ENCODE measurements at regions not wholly inside any gene's neighbourhood (a gene's known extent, or its start where the extent isn't known, plus 50 kb on each side); places are given as distances from the start of the nearest gene placed in this dataset.

- no peak overlapping the region for H3K9ac ChIP-seq (ENCODE audit: low read depth in 2 of 2, low read length in 2 of 2)
- H3K36me3 ChIP-seq = no peaks in the 10 kb centered on the region
- H3K9me3 ChIP-seq = no peaks in the 10 kb centered on the region
- H3K4me3 ChIP-seq = no peak overlapping the region
- intact Hi-C loops (cut with DNase I) = no loop called here
- TF ChIP-seq, protein P1, sequence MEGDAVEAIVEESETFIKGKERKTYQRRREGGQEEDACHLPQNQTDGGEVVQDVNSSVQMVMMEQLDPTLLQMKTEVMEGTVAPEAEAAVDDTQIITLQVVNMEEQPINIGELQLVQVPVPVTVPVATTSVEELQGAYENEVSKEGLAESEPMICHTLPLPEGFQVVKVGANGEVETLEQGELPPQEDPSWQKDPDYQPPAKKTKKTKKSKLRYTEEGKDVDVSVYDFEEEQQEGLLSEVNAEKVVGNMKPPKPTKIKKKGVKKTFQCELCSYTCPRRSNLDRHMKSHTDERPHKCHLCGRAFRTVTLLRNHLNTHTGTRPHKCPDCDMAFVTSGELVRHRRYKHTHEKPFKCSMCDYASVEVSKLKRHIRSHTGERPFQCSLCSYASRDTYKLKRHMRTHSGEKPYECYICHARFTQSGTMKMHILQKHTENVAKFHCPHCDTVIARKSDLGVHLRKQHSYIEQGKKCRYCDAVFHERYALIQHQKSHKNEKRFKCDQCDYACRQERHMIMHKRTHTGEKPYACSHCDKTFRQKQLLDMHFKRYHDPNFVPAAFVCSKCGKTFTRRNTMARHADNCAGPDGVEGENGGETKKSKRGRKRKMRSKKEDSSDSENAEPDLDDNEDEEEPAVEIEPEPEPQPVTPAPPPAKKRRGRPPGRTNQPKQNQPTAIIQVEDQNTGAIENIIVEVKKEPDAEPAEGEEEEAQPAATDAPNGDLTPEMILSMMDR (IDR thresholded peaks at IDR 0.05) = no peak
- no peak overlapping the region for H3K27ac ChIP-seq
- H3K27me3 ChIP-seq = no peaks in the 10 kb centered on the region
- DNase-seq = no peak
- no peaks in the 10 kb centered on the region for H3K4me1 ChIP-seq
These were observed 241.9 kb downstream of the GLRX3 start for GRCh38 chr10:130377986-130378540.

GRCh38 chr10:130378556-130379400 lies 242.6 kb downstream of the GLRX3 start:
- H3K9ac ChIP-seq (ENCODE audit: low read depth in 2 of 2, low read length in 2 of 2) = no peak overlapping the region
- H3K4me3 ChIP-seq = no peak overlapping the region
- H3K27me3 ChIP-seq = no peaks in the 10 kb centered on the region
- intact Hi-C loops (cut with DNase I) = no loop called here
- H3K27ac ChIP-seq = no peak overlapping the region
- H3K9me3 ChIP-seq = no peaks in the 10 kb centered on the region
- H3K4me1 ChIP-seq = no peaks in the 10 kb centered on the region
- H3K36me3 ChIP-seq = no peaks in the 10 kb centered on the region
- no peak for DNase-seq
- TF ChIP-seq, protein P1 (IDR thresholded peaks at IDR 0.05) = no peak

DNA sequence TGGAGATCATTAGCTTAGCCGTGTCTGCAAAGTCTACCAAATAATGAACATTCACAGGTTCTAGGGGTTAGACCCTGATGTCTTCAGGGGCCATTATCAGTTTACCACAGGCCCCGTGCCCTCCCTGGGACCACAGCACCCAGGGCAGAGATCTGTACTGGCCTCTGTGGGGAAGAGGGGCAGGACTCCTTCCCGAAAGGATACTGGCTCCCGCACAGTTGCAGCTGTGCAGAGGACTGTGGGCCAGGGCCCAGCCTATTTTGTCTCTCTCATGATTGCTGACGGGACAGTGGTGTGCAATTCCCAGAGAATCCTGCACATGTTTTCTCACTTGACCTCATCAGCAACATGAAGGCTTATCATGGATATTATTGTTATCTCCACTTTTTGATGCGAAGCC lies 243.9 kb downstream of the GLRX3 start:
- no peak overlapping the region for H3K9ac ChIP-seq (ENCODE audit: low read depth in 2 of 2, low read length in 2 of 2)

GRCh38 chr10:130382031-130382430 lies 245.8 kb downstream of the GLRX3 start:
- Histone ChIP-seq H3K36me3 (no peaks in the 10 kb centered on the region), H3K27ac (no peak overlapping the region), H3K9ac (ENCODE audit: low read depth in 2 of 2, low read length in 2 of 2) (no peak overlapping the region), H3K9me3 (no peaks in the 10 kb centered on the region), H3K27me3 (no peaks in the 10 kb centered on the region), H3K4me1 (no peaks in the 10 kb centered on the region), H3K4me3 (no peak overlapping the region)
- DNase-seq = no peak
- intact Hi-C loops (cut with DNase I) = no loop called here
- TF ChIP-seq, protein P1 (IDR thresholded peaks at IDR 0.05) = no peak

More for the DNA sequence above, 243.9 kb downstream of the GLRX3 start:
- Histone ChIP-seq H3K27ac (no peak overlapping the region), H3K4me1 (no peaks in the 10 kb centered on the region), H3K27me3 (no peaks in the 10 kb centered on the region), H3K4me3 (no peak overlapping the region), H3K9me3 (no peaks in the 10 kb centered on the region), H3K36me3 (no peaks in the 10 kb centered on the region)
- intact Hi-C loops (cut with DNase I) = no loop called here
- TF ChIP-seq, protein P1 (IDR thresholded peaks at IDR 0.05) = no peak
- no peak for DNase-seq

GRCh38 chr10:130387936-130388580 lies 251.9 kb downstream of the GLRX3 start:
- intact Hi-C loops (cut with DNase I) = no loop called here
- Histone ChIP-seq H3K9ac (ENCODE audit: low read depth in 2 of 2, low read length in 2 of 2) (no peak overlapping the region), H3K36me3 (no peaks in the 10 kb centered on the region), H3K4me1 (no peaks in the 10 kb centered on the region), H3K4me3 (no peak overlapping the region), H3K27me3 (no peaks in the 10 kb centered on the region), H3K9me3 (no peaks in the 10 kb centered on the region), H3K27ac (no peak overlapping the region)
- TF ChIP-seq, protein P1 (IDR thresholded peaks at IDR 0.05) = no peak
- DNase-seq = no peak
